HG03175 (cell line): ENCODE measurements at regions not wholly inside any gene's neighbourhood (a gene's known extent, or its start where the extent isn't known, plus 50 kb on each side); places are given as distances from the start of the nearest gene placed in this dataset.

ENCODE experiments used
- ATAC-seq: cut with Tn5 transposase; IDR thresholded peaks from one replicate; pipeline ENCODE4 v1.9.1; 2021; ENCODE audit warnings: mild to moderate bottlenecking, moderate library complexity; ENCODE audit not compliant: unreplicated experiment

DNA sequence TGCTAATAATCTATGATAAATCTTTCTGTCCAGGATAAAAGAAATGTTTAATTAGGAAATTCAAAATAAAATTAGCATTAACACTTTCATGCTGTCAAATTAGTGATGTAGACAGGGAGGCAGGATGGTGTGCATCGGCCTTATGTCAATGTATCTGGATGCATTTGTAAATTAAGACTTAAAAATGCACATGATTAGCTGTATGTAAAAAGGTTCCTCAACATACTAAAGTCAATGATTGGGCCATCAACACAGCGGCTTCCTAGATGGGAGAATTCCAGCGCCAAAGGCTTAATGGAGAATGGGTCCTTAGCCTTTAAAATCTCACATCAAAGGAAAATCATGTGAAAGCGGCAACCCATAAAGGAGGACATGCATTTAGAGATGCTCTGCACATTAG lies 77.5 kb upstream of the ZEB2 start:
- ATAC-seq: no peak

DNA sequence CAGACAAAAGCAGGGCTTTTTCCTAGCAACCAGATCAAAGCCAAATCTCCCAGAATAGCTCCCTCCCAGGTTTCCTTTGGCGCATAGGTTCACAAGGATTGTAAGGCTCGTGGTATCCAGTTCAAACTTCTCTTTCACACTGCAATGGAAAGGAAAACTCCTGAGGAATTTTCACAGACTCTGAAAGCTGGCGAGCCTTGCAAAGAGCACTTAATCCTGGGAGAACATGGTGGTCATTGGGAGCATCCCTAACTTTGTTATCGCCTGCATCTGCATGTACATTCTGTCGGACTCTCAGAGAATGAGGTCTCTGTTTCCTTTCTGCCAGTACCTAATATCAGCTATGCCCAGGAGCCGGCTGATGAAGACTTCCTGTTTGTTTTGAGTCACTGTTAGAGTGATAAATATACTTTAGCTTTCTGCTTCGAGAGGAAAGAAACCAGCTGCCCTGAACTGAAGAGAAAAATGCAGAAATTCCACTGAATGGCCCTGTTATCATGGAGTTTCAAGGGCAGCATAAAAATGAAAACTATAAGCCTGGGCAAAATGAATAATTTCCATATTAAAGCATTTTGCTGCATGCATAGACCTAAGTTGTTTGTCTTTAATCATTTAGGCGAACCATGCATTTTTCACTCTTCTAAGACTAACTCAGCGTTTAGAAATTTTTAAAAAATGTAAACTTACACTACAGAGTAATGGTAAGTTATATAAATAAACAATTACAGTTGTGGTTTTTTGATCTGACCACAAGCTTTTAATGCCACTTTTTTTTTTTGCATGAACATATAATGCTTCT lies 76.4 kb upstream of the ZEB2 start:
- peak; percentile 97 for ATAC-seq

DNA sequence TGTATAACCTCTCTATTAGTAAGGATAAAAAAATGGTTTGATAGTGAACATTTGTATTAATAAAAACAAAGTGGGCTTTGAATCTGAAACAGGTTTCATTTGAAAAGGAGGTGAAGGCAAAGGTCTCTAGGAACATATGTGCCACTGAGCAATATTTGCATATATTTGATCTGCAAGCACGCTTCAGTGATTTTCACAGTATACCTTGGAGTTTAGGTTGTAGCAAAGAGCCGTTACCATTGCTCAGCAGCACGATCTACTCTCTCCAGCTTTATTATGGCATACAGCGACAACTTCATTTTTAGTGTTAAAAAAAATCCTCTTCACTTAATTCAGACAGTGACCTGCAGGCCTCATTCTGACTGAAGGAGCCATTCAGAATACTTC lies 75.8 kb upstream of the ZEB2 start:
- peak; percentile 53 for ATAC-seq

DNA sequence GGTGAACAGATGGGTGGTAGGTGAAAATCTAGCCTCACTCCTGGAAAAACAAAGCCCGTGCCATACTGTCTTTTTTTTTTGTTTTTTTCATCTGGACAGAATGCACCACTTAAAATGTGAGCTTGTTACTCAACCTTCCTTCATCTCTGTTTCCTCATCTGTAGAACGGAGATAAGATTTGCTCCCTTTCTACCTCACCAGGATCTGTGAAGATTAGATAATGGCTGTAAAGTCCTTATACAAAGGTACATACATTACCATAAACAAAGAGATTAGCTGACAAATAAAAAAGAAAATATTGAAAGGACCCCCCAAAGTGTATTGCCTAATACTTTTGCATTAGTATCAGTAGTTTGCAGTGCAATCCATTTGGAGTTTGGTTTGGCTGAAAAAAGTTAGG lies 75.4 kb upstream of the ZEB2 start:
- ATAC-seq: no peak

DNA sequence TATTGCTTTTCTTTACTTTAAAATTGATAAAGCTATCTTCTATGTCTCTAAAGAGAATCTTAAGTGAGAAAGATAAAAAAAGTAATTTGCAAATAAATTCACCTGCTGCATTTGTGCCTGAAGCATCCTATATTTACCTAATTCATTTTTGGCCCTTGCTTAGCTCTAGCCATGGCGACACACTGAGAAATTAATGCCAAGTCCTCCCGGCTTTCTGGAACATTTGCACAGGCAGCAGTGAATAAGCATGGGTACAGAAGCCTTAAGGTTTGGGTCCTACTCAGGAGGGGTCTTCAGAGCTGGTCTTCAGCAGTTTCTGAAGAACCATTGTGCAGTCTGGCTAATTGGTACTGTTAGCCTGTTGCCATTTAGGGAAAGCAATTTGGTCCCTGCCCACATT lies 73.9 kb upstream of the ZEB2 start:
- no peak for ATAC-seq

DNA sequence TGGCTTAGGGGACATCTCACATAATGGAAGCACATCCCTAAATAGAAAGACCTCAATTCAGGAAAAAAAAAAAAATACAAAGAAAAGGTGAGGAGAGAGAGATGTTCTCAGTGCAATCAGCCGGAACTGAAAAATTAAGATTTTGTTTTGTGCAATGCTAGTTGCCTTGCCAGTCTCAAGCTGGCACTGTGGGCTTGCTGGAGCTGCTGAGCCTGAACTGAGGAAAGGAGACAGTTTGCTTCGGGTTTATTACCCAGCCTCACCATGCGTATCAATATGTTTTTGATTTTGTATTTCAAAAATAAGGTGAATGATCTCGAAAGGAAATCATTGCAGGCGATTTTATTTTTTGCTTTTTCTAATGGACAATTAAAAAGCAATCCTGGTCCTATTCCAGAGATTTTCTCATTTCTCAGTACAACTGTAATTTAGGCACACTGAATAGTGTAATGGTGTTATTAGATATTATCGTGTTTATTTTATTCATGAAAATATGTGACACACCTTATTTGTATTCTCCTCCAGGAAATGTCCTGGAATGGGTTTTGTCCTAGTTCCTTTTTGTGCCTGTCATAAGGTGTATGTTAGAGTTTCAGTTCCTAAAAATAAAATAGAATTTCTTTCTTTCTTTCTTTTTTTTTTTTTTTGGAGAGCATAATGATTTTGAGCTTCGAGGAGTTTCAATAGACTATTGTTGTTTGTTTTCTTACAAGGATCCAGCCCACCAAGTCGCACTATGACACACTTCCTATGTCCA lies 72.8 kb upstream of the ZEB2 start:
- ATAC-seq: no peak

DNA sequence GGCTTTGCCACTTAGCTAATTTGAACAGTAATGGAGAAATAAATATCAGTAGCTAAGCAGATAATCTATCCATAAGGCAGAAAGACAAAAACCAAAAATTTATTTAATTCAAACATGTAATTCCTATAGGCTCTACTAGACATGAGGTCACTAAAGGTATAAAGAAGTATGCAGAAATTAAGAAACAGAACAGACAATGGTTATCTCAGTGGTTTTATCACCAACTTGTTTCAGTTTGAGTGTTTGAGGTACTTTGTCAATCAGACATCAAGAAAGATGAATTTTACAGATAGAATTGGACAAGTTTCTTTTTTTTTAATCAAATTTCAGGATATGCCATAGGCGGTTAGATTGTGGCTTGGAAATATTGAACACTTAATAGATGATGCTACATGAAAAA lies 67.4 kb upstream of the ZEB2 start:
- no peak for ATAC-seq

DNA sequence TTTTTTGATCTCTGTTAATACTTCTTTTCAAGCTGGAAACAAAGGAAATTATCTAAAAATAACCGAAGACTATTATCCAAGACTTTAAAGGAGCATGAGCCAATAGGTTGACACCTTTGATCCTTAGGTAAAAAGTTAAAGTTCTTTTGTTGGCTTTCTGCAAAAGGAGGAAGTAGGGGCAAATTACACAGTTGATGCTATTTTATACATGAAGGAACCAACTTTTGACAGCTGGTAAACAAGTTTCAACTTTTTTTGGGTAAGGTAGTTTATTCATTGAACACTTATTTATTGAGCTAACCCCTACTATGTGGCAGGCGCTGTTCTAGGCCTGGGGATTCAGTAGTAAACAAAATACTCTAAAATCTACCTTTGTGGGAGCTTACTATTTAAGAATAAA lies 66.6 kb upstream of the ZEB2 start:
- ATAC-seq: no peak

DNA sequence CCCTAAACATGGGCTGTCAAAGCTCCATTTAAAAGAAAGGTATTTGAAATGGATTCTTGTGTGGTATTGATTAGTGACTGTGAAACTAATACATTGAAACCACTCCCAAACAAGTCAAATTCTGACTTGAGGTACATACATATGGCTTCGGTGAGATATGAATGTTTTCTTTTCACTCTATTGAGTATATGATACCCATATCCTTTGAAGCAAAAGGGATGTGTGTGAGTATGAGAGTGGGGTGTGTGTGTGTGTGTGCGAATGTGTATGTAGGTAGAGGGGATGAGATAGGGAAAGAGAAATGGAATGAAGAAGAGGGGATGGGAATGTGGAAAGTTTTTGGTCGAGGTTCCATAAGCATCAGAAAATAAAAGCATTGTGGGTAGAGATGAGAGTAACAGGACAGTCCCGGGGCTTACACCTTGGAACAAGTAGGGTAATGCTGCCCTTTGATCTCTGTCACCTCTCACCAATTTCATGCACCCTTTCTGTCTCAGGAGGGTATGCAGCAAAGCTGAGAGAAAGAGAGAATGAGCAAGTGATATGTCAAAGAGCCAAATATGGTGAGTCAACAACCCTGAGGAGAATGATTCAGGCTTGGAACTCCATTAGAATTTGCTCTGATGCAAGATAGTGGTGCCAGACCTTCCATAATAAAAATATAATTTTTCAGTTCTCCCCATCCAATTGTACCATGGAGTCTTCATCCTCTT lies 64.0 kb upstream of the ZEB2 start:
- ATAC-seq: no peak

DNA sequence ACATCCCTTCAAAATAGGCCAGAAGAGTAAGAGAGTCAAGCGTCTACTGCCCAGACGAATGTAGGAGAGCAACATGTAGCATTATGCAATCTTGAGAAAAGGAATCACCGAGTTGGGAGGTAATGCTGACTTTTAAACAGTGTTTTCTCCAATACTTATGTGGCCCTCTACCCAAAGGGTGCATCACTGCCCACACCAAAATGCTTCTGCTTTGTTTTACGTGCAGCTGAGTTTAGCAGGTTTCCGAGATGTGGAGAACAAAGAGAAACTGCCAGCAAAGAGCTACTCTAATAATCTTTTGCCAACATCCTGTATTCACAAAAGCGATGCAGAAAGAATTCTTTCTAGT lies 63.4 kb upstream of the ZEB2 start:
- ATAC-seq: no peak

DNA sequence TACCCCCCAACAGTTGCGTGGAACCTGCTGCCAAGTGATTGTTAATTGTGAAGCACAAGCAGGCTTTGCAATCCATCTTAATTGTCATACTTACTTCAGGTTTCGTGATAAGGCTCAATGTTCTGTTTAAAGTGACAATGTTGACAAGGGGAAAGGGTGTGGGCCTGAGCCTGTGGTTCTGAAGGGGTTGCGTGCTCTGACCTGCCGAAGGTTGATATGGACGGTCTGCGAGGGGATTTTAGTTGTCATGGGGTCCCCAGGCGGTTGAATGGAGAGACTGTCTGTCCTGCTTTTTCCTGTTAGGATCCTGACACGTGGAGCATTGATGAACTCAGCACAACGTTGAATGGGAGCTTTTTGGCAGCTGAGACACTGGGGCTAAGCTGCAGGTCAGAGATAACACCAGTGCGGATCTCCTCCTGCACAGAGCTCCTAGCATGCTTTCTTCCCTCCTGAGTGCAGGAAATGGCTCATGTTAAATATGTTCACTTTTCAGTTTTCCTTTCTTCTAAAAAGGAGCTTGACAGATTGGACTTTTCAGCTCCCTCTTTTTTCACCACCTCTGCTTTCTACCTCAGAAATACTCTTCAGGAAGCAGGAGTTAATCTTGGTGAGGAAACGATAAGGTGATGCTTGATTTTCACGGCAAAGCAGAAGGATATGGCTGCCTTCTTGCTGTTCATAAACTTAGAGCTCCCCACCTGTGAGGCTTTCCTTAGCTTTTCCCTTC lies 62.9 kb upstream of the ZEB2 start:
- ATAC-seq: no peak

DNA sequence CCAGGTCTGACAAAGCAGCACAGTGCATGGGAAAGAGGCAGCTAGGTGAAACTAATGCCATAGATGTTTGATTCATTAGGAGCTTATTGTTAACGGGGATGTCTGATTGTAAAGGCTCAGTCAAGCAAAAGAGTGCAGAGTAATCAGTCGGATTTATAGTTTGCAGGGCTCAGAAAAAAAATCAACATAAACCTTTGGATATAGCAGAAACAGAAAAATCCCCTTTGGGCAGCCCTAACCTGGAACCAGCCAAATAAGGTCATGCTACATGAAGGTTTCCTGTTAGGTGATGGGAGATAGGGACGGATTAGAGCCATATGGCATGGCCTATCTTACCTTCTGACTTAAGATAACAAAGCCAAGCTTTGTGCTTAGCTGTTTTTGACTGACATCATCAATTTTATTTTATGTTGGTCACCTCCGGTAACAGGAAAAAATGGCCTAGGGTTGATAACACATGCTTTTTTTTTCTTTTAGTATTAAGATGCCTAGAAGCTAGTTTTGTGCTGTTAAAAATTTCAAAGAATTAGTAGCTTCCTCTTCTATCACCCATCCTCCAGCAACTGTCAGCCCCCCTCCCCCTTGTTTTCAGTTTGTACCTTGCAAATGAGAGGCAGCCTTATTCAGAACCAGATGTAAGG lies 60.7 kb upstream of the ZEB2 start:
- ATAC-seq: no peak

DNA sequence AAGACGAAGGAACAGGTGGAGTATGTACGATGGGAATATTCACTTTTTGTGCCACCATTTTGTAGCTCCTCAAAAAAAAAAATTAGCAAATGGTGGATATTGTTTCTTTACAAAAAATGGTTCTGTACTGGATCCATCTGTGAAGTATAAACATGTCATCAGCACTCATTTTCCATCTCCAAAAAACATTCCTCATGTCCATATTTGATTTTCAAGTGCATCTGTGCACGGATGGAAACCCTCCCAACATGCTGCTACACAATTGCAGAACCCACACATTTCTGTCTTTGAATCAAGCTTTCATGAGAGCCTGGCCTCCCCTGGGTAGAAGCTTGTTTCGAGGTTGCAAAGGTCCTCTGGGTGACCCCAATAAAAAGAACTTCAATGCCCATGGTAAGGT lies 59.6 kb upstream of the ZEB2 start:
- no peak for ATAC-seq

DNA sequence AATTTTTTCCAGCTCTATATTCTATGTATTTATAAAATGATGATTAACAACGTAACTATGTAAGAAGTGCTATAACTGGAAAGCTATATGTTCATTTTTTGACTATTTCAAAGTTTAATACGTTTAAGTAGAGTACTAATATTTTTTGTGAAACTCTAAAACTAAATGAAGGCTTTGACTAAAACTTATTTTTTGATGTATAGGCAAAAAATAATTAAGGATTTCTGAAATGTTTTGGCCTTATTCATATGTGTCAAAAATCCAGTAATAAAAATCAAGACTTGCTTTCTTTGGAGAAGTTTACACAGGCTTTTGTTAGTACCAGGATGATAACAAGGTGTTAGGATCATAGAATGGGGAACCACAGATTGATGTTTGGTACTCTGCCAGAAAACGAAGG lies 58.2 kb upstream of the ZEB2 start:
- ATAC-seq: no peak

DNA sequence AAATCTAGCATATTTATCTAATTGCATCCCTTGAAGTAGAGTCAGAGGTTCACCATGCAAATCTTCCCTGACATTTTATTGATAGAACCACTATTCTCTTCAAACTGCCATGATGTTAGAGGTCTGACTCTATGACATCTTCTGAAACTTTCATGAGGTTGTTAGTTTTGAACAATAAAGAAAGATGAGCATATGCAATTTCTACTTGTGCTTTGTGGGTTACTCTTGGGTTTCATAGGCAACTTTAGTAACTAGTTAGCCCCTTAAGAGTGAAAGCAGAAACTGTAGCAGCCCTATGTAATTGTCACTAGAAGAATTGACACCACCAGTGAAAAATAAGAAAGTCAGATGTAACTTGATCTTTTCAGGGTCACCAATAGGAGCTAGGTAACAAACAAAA lies 53.1 kb upstream of the ZEB2 start:
- ATAC-seq: peak; percentile 60

DNA sequence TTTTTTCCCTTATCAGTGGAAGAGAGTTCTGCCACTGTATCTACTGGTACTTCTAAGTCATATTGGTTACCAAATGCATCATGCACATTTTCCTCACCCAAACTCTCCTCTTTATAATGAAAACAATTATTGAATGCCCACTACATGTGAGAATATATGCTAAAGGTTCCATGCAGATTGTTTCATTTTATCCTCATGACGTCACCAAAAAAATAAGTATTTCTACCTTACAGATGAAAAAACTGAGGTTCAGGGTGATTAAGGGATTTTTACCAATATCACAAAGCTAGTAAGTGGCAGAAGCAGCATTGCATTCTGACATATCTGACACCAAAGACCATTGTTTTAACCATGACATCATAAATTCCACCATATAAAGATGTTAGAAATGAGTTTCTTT lies 51.9 kb upstream of the ZEB2 start:
- ATAC-seq: no peak

DNA sequence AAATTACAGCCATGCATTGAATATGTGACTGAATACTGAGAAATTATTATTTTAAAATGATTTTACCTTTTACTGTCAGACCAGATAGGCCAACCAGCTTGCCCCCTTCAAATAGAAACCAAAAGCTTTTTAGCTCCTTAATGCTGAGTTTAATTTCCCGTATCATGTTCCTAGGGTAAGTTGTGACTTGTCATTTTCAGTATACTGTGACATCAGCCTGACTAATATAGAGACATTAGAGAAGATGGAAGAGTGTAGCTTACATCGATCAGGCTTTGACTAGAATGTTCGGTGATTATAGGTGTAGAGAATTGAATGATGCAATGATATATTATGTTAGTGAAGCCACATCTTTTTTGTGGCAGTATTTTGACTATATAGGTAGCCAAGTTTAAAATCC lies 50.6 kb upstream of the ZEB2 start:
- no peak for ATAC-seq
